A673 (cell line): ENCODE measurements at regions not wholly inside any gene's neighbourhood (a gene's known extent, or its start where the extent isn't known, plus 50 kb on each side); places are given as distances from the start of the nearest gene placed in this dataset.

Experiments
- BruUV-seq: library from RNA; stranded (reverse); fragments of 400-500 nt; replicated peaks from 2 replicates; lab custom pipeline; 2021; lab: Mats Ljungman, UMichigan
- CTCF ChIA-PET: fragments of 300-600 bp; sonication (Branson Sonifier 250); formaldehyde crosslinking; loops from one replicate; lab custom pipeline; 2022; ENCODE audit warnings: antibody characterized with exemption; lab: Charles Lee
- POLR2A ChIA-PET: fragments of 300-600 bp; sonication (Branson Sonifier 250); formaldehyde crosslinking; loops from one replicate; lab custom pipeline; 2022; ENCODE audit warnings: antibody characterized with exemption; ENCODE audit not compliant: low non-redundant PET; lab: Charles Lee
- DNase-seq: peaks from one replicate; pipeline ENCODE4 v3.0.0-alpha.2; 2015; ENCODE audit warnings: low spot score
- H3K27ac ChIP-seq: fragments of 200-600 bp; sonication (generic); 2 replicates; pipeline ENCODE4 v1.5.1; 2016; ENCODE audit warnings: mixed run types, low read depth, mild to moderate bottlenecking, mixed read lengths, antibody characterized with exemption, low read length; ENCODE audit not compliant: poor library complexity, severe bottlenecking
- H3K27me3 ChIP-seq: fragments of 200-600 bp; sonication (generic); replicated peaks from 2 replicates; pipeline ENCODE4 v1.6.1; 2017; ENCODE audit warnings: mixed run types, low read depth, mild to moderate bottlenecking, mixed read lengths, antibody characterized with exemption, low read length; ENCODE audit not compliant: insufficient read depth, poor library complexity
- H3K36me3 ChIP-seq: fragments of 200-600 bp; sonication (generic); 2 replicates; pipeline ENCODE4 v1.6.1; 2016; ENCODE audit warnings: mixed run types, mild to moderate bottlenecking, mixed read lengths, antibody characterized with exemption, low read length; ENCODE audit not compliant: insufficient read depth, poor library complexity, severe bottlenecking
- H3K4me1 ChIP-seq: fragments of 200-600 bp; sonication (generic); 2 replicates; pipeline ENCODE4 v1.6.1; 2017; ENCODE audit warnings: mixed run types, mild to moderate bottlenecking, mixed read lengths, antibody characterized with exemption, low read length; ENCODE audit not compliant: insufficient read depth, poor library complexity, severe bottlenecking
- H3K4me3 ChIP-seq: fragments of 200-600 bp; sonication (generic); 2 replicates; pipeline ENCODE4 v1.5.1; 2016; ENCODE audit warnings: low read depth, mixed run types, mild to moderate bottlenecking, mixed read lengths, low read length; ENCODE audit not compliant: poor library complexity, severe bottlenecking
- H3K9me3 ChIP-seq: fragments of 200-600 bp; sonication (generic); 2 replicates; pipeline ENCODE4 v1.6.1; 2016; ENCODE audit warnings: mixed run types, low read depth, mild to moderate bottlenecking, mixed read lengths, antibody characterized with exemption, low read length; ENCODE audit not compliant: poor library complexity, severe bottlenecking
- CTCF ChIP-seq: fragments of 300-800, 200-600 bp; sonication (generic); conservative IDR thresholded peaks from 2 replicates; pipeline ENCODE4 v1.5.1; 2017; ENCODE audit warnings: low read depth, mild to moderate bottlenecking, antibody characterized with exemption, low read length, moderate library complexity, mixed read lengths
- EZH2 ChIP-seq: fragments of 200-600 bp; sonication (generic); IDR thresholded peaks from 2 replicates; pipeline ENCODE4 v1.6.1; 2017; ENCODE audit warnings: borderline replicate concordance, low read depth, mild to moderate bottlenecking, mixed read lengths, antibody characterized with exemption, low read length; ENCODE audit not compliant: poor library complexity, severe bottlenecking
- intact Hi-C: fragments of 100-400 bp; cut with micrococcal nuclease; formaldehyde crosslinking; loops from one replicate; pipeline ENCODE4 v1.10.0; 2022; ENCODE audit not compliant: unreplicated experiment

- CTCF ChIA-PET, result no interaction called here
- BruUV-seq, result no TSS peak
- no peak for DNase-seq
- intact Hi-C loops, result no loop called here
- Histone ChIP-seq H3K27me3 (peaks cover 6% of the 10 kb centered on the region), H3K4me3 (no peak overlapping the region), H3K9me3 (no peaks in the 10 kb centered on the region), H3K27ac (no peak overlapping the region), H3K36me3 (no peaks in the 10 kb centered on the region), H3K4me1 (no peaks in the 10 kb centered on the region)
- TF ChIP-seq EZH2 (no peak), CTCF (no peak)
- POLR2A ChIA-PET, result no interaction called here
Measured at GRCh38 chr6:1070085-1070521, 241.8 kb upstream of the FOXQ1 start.

DNA sequence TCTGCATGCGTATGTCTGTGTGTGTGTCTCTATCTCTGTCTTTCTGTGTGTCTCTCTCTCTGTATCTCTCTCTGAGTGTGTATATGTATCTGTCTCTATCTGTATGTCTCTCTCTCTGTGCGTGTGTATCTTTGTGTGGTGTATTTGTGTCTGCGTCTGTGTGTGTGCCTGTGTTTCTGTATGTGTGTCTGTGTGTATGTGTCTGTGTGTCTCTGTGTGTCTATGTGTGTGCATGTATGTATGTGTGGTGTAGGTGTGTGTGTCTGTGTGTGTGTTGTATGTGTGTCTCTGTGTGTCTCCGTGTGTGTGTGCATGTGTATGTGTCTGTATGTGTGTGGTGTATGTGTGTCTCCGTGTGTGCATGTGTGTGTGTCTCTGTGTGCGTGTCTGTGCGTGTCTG, 243.0 kb upstream of the FOXQ1 start:
- ChIA-PET CTCF (no interaction called here), POLR2A (no interaction called here)
- no TSS peak for BruUV-seq
- Histone ChIP-seq H3K4me1 (no peaks in the 10 kb centered on the region), H3K36me3 (no peaks in the 10 kb centered on the region), H3K4me3 (no peak overlapping the region), H3K9me3 (no peaks in the 10 kb centered on the region), H3K27me3 (peaks cover 10% of the 10 kb centered on the region), H3K27ac (no peak overlapping the region)
- no peak for DNase-seq
- intact Hi-C loops, result no loop called here
- no peak for TF ChIP-seq EZH2
- TF ChIP-seq CTCF, result no peak

- POLR2A ChIA-PET, result no interaction called here
- Histone ChIP-seq H3K36me3 (no peaks in the 10 kb centered on the region), H3K27me3 (peaks cover 18% of the 10 kb centered on the region), H3K27ac (no peak overlapping the region), H3K4me1 (no peaks in the 10 kb centered on the region), H3K4me3 (no peak overlapping the region), H3K9me3 (no peaks in the 10 kb centered on the region)
- DNase-seq, result no peak
- intact Hi-C loops, result no loop called here
- TF ChIP-seq EZH2 (no peak), CTCF (no peak)
- no TSS peak for BruUV-seq
- CTCF ChIA-PET, result no interaction called here
Measured at GRCh38 chr6:1068068-1068467, 243.8 kb upstream of the FOXQ1 start.
